GM23248 (cell line): ENCODE measurements at regions not wholly inside any gene's neighbourhood (a gene's known extent, or its start where the extent isn't known, plus 50 kb on each side); places are given as distances from the start of the nearest gene placed in this dataset.

Source experiments
- DNase-seq: peaks from one replicate; pipeline ENCODE4 v3.0.0-alpha.2; 2015
- H2AFZ ChIP-seq: fragments of 200-600 bp; sonication (generic); 2 replicates; pipeline ENCODE4 v1.6.1; 2016; ENCODE audit warnings: antibody characterized with exemption
- H3F3A ChIP-seq: fragments of 200-600 bp; sonication (generic); 2 replicates; pipeline ENCODE4 v1.6.1; 2016; ENCODE audit warnings: mild to moderate bottlenecking, antibody characterized with exemption, mixed run types; ENCODE audit not compliant: insufficient read depth
- H3K27ac ChIP-seq: fragments of 200-600 bp; sonication (generic); 2 replicates; pipeline ENCODE4 v1.5.1; 2016; ENCODE audit warnings: mild to moderate bottlenecking
- H3K27me3 ChIP-seq: fragments of 200-600 bp; sonication (generic); replicated peaks from 2 replicates; pipeline ENCODE4 v1.6.1; 2016; ENCODE audit warnings: mild to moderate bottlenecking; ENCODE audit not compliant: insufficient read depth
- H3K36me3 ChIP-seq: fragments of 200-600 bp; sonication (generic); 2 replicates; pipeline ENCODE4 v1.6.1; 2016; ENCODE audit warnings: low read depth, mild to moderate bottlenecking
- H3K4me1 ChIP-seq: fragments of 200-600 bp; sonication (generic); 2 replicates; pipeline ENCODE4 v1.6.1; 2016; ENCODE audit warnings: mild to moderate bottlenecking; ENCODE audit not compliant: insufficient read depth
- H3K4me2 ChIP-seq: fragments of 200-600 bp; sonication (generic); one replicate; pipeline ENCODE4 v1.6.1; 2016; ENCODE audit warnings: mild to moderate bottlenecking; ENCODE audit not compliant: unreplicated experiment
- H3K4me3 ChIP-seq: fragments of 200-600 bp; sonication (generic); 2 replicates; pipeline ENCODE4 v1.5.1; 2016; ENCODE audit warnings: mild to moderate bottlenecking
- H3K79me2 ChIP-seq: fragments of 200-600 bp; sonication (generic); 2 replicates; pipeline ENCODE4 v1.6.1; 2016; ENCODE audit warnings: mild to moderate bottlenecking; ENCODE audit not compliant: insufficient read depth
- H3K9ac ChIP-seq: fragments of 200-600 bp; sonication (generic); 2 replicates; pipeline ENCODE4 v1.6.1; 2016; ENCODE audit warnings: mild to moderate bottlenecking
- H3K9me2 ChIP-seq: fragments of 200-600 bp; sonication (generic); 2 replicates; pipeline ENCODE4 v1.6.1; 2016; ENCODE audit warnings: mixed run types, mild to moderate bottlenecking, moderate library complexity; ENCODE audit not compliant: insufficient read depth
- H3K9me3 ChIP-seq: fragments of 200-600 bp; sonication (generic); one replicate; pipeline ENCODE4 v1.6.1; 2017; ENCODE audit warnings: low read depth
- H4K20me1 ChIP-seq: fragments of 200-600 bp; sonication (generic); 2 replicates; pipeline ENCODE4 v1.6.0; 2016; ENCODE audit not compliant: insufficient read depth
- EZH2 ChIP-seq: fragments of 200-600 bp; sonication (generic); IDR thresholded peaks from 2 replicates; pipeline ENCODE4 v1.6.1; 2018; ENCODE audit warnings: antibody characterized with exemption, mild to moderate bottlenecking; ENCODE audit not compliant: insufficient read depth, poor library complexity, severe bottlenecking
- EZH2phosphoT487 ChIP-seq: fragments of 200-600 bp; sonication (generic); IDR thresholded peaks from 2 replicates; pipeline ENCODE4 v1.6.1; 2018; ENCODE audit warnings: antibody characterized with exemption, moderate library complexity, mild to moderate bottlenecking, low read depth; ENCODE audit not compliant: insufficient read depth
- WGBS, 2 experiments: methylation state at CpG; one replicate each; pipeline ENCODE4 v1.1.6; 2015 to 2017; ENCODE audit warnings: low lambda C conversion rate in 2 of 2, low coverage in 1 of 2; ENCODE audit errors: missing lambda C conversion rate in 2 of 2; 5-methylcytosine and 5-hydroxymethylcytosine counted together
- in situ Hi-C: fragments of 300-500 bp; cut with MboI; formaldehyde crosslinking; loops from 2 replicates; pipeline ENCODE4 v1.15.0; 2020

GRCh38 chr1:105231378-105231777 is 1481.7 kb downstream of the AMY1C start:
- no peaks in the 10 kb centered on the region for H3K36me3 ChIP-seq
- H3K9me2 ChIP-seq: no peaks in the 10 kb centered on the region
- H3K9me3 ChIP-seq: no peaks in the 10 kb centered on the region
- DNase-seq: no peak
- no peak for TF ChIP-seq EZH2
- no peak for TF ChIP-seq EZH2phosphoT487
- H4K20me1 ChIP-seq: no peaks in the 10 kb centered on the region
- H3K27me3 ChIP-seq: no peaks in the 10 kb centered on the region
- H3K4me3 ChIP-seq: no peak overlapping the region
- H3K9ac ChIP-seq: no peak overlapping the region
- in situ Hi-C loops: no loop called here
- no peak overlapping the region for H3K27ac ChIP-seq
- H2AFZ ChIP-seq: no peak overlapping the region
- no peaks in the 10 kb centered on the region for H3K79me2 ChIP-seq
- no peaks in the 10 kb centered on the region for H3K4me1 ChIP-seq
- 0 to 3% methylated on average over 1 of the region's 1 CpG for WGBS, 2 experiments
- H3F3A ChIP-seq: no peaks in the 10 kb centered on the region
- H3K4me2 ChIP-seq: no peak overlapping the region

- in situ Hi-C loops: no loop called here
- H3K9me3 ChIP-seq: no peaks in the 10 kb centered on the region
- no peaks in the 10 kb centered on the region for H3K36me3 ChIP-seq
- TF ChIP-seq EZH2: no peak
- no peak for TF ChIP-seq EZH2phosphoT487
- no peak overlapping the region for H3K9ac ChIP-seq
- no peak overlapping the region for H3K4me2 ChIP-seq
- no peaks in the 10 kb centered on the region for H3F3A ChIP-seq
- H3K4me1 ChIP-seq: no peaks in the 10 kb centered on the region
- H3K79me2 ChIP-seq: no peaks in the 10 kb centered on the region
- no peak for DNase-seq
- no peak overlapping the region for H2AFZ ChIP-seq
- no peak overlapping the region for H3K27ac ChIP-seq
- H4K20me1 ChIP-seq: no peaks in the 10 kb centered on the region
- H3K9me2 ChIP-seq: no peaks in the 10 kb centered on the region
- no peak overlapping the region for H3K4me3 ChIP-seq
- 17 to 21% methylated on average over 7 of the region's 7 CpGs for WGBS, 2 experiments
- no peaks in the 10 kb centered on the region for H3K27me3 ChIP-seq
Observed at GRCh38 chr1:105243411-105243810, 1493.7 kb downstream of the AMY1C start.

GRCh38 chr1:105243969-105244368 is 1494.3 kb downstream of the AMY1C start:
- 0 to 6% methylated on average over 1 of the region's 1 CpG for WGBS, 2 experiments
- in situ Hi-C loops: no loop called here
- Histone ChIP-seq H3K4me1 (no peaks in the 10 kb centered on the region), H3K27ac (no peak overlapping the region), H3K27me3 (no peaks in the 10 kb centered on the region), H3K4me3 (no peak overlapping the region), H3K9ac (no peak overlapping the region), H3K9me2 (no peaks in the 10 kb centered on the region), H3K36me3 (no peaks in the 10 kb centered on the region), H2AFZ (no peak overlapping the region), H3F3A (no peaks in the 10 kb centered on the region), H3K4me2 (no peak overlapping the region), H3K79me2 (no peaks in the 10 kb centered on the region), H3K9me3 (no peaks in the 10 kb centered on the region), H4K20me1 (no peaks in the 10 kb centered on the region)
- TF ChIP-seq EZH2 (no peak), EZH2phosphoT487 (no peak)
- no peak for DNase-seq

- no peak overlapping the region for H3K9ac ChIP-seq
- TF ChIP-seq EZH2 (no peak), EZH2phosphoT487 (no peak)
- DNase-seq: no peak
Observed at GRCh38 chr1:105254906-105255305, 1505.2 kb downstream of the AMY1C start.

GRCh38 chr1:105260001-105260400 is 1510.3 kb downstream of the AMY1C start:
- H3K27me3 ChIP-seq: no peaks in the 10 kb centered on the region
- H3K79me2 ChIP-seq: no peaks in the 10 kb centered on the region
- H2AFZ ChIP-seq: no peak overlapping the region
- no peak overlapping the region for H3K4me3 ChIP-seq
- in situ Hi-C loops: no loop called here
- no peaks in the 10 kb centered on the region for H3K9me3 ChIP-seq
- no peaks in the 10 kb centered on the region for H3K4me1 ChIP-seq
- 16 to 18% methylated on average over 7 of the region's 7 CpGs for WGBS, 2 experiments
- H4K20me1 ChIP-seq: no peaks in the 10 kb centered on the region
- TF ChIP-seq EZH2 (no peak), EZH2phosphoT487 (no peak)
- H3K4me2 ChIP-seq: no peak overlapping the region
- no peak for DNase-seq
- no peak overlapping the region for H3K27ac ChIP-seq
- no peak overlapping the region for H3K9ac ChIP-seq
- H3K36me3 ChIP-seq: no peaks in the 10 kb centered on the region
- H3K9me2 ChIP-seq: no peaks in the 10 kb centered on the region
- no peaks in the 10 kb centered on the region for H3F3A ChIP-seq

More at GRCh38 chr1:105254906-105255305, 1505.2 kb downstream of the AMY1C start:
- Histone ChIP-seq H3K27ac (no peak overlapping the region), H3K4me2 (no peak overlapping the region), H3K27me3 (no peaks in the 10 kb centered on the region), H4K20me1 (no peaks in the 10 kb centered on the region), H3K79me2 (no peaks in the 10 kb centered on the region), H2AFZ (no peak overlapping the region), H3K4me1 (no peaks in the 10 kb centered on the region), H3F3A (no peaks in the 10 kb centered on the region), H3K9me2 (no peaks in the 10 kb centered on the region), H3K36me3 (no peaks in the 10 kb centered on the region), H3K4me3 (no peak overlapping the region), H3K9me3 (peaks cover 4% of the 10 kb centered on the region)
- in situ Hi-C loops: no loop called here
- WGBS, 2 experiments: 9 to 11% methylated on average over 1 of the region's 1 CpG
